ENCODE measurements at regions not wholly inside any gene's neighbourhood (a gene's known extent, or its start where the extent isn't known, plus 50 kb on each side); places are given as distances from the start of the nearest gene placed in this dataset.

DNA sequence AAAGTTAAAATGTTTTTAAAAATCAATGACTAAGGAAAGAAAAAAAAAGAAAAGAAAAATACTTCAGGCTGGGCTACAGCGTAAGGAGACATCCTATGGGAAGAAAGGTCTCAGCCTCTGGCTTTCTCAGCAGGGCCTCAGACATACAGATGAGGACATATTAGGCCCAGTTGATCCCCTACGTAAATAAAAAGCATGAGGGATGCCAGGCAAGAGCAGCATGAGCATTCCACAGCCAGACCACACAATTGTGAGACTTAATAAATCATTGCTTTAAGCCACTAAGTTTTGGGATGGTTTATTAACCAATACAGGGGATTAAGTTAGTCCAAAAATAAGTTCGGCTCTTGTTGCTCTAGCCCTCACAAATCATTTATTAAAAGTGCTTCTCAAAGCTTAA, 394.1 kb upstream of the NECTIN3 start:
- TF ChIP-seq, protein P1, sequence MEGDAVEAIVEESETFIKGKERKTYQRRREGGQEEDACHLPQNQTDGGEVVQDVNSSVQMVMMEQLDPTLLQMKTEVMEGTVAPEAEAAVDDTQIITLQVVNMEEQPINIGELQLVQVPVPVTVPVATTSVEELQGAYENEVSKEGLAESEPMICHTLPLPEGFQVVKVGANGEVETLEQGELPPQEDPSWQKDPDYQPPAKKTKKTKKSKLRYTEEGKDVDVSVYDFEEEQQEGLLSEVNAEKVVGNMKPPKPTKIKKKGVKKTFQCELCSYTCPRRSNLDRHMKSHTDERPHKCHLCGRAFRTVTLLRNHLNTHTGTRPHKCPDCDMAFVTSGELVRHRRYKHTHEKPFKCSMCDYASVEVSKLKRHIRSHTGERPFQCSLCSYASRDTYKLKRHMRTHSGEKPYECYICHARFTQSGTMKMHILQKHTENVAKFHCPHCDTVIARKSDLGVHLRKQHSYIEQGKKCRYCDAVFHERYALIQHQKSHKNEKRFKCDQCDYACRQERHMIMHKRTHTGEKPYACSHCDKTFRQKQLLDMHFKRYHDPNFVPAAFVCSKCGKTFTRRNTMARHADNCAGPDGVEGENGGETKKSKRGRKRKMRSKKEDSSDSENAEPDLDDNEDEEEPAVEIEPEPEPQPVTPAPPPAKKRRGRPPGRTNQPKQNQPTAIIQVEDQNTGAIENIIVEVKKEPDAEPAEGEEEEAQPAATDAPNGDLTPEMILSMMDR (conservative IDR thresholded peaks at IDR 0.05; ENCODE audit: low read length): no peak
- TF ChIP-seq EZH2phosphoT487 (IDR thresholded peaks at IDR 0.05; ENCODE audit: borderline replicate concordance, low read depth, low read length): no peak
